GM12892 (cell line): ENCODE measurements at regions not wholly inside any gene's neighbourhood (a gene's known extent, or its start where the extent isn't known, plus 50 kb on each side); places are given as distances from the start of the nearest gene placed in this dataset.

Experiments
- POLR2A ChIP-seq: IDR thresholded peaks from 2 replicates; pipeline ENCODE4 v1.6.1; 2011; ENCODE audit warnings: low read depth, low read length, control low read depth
- POLR2AphosphoS5 ChIP-seq: IDR thresholded peaks from 2 replicates; pipeline ENCODE4 v1.6.1; 2011; ENCODE audit warnings: low read depth, low read length, control low read depth

DNA sequence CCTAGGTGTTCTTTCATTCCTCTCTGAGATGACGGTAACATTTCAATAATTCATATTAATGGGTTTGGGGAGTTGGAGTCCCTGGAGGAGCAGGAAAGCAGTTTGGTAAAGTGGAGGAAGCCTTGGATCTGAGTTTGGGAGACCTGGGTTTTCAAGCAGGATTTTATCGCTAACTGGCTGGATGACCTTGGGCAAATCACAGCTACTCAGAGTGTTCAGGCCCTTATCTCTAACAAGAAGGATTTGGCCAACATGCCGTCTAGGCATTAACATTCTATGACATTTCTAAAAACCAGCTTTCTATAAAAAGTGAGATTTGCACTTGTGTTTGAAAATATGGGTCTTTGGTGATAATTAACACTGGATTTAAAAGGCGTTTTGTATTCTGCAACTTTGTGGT, 59.7 kb upstream of the MEX3C start:
- TF ChIP-seq POLR2A (no peak), POLR2AphosphoS5 (no peak)
